ENCODE measurements at regions not wholly inside any gene's neighbourhood (a gene's known extent, or its start where the extent isn't known, plus 50 kb on each side); places are given as distances from the start of the nearest gene placed in this dataset.

GRCh38 chr11:115929618-115930129, 425.5 kb upstream of the CADM1 start:
- intact Hi-C loops (cut with micrococcal nuclease) = no loop called here
- peaks cover 0 to 7% of the 10 kb centered on the region in 2 donors for H3K27me3 Mint-ChIP-seq (ENCODE audit: low read depth in 2 of 2)
- 90% methylated on average over 5 of the region's 6 CpGs for WGBS (ENCODE audit: insufficient coverage)
- H3K4me1 Mint-ChIP-seq = peaks cover 0 to 13% of the 10 kb centered on the region in 2 donors
- no peak overlapping the region for H3K27ac Mint-ChIP-seq
- Histone ChIP-seq H3K4me3 (ENCODE audit: low read length) (no peak overlapping the region), H3K9me3 (ENCODE audit: control insufficient read depth, insufficient read depth, low read length) (no peaks in the 10 kb centered on the region), H3K36me3 (ENCODE audit: control insufficient read depth, insufficient read depth, low read length) (no peaks in the 10 kb centered on the region), H3K4me1 (ENCODE audit: control insufficient read depth, insufficient read depth, low read length) (peaks cover 7% of the 10 kb centered on the region), H3K27ac (ENCODE audit: low read length) (no peak overlapping the region), H3K27me3 (ENCODE audit: control insufficient read depth, insufficient read depth, low read length) (no peaks in the 10 kb centered on the region)
- ATAC-seq = no peak
- H3K36me3 Mint-ChIP-seq = no peaks in the 10 kb centered on the region
- DNase-seq = no peak
- TF ChIP-seq CTCF (IDR thresholded peaks at IDR 0.05) = no peak
- H3K4me3 Mint-ChIP-seq = no peak overlapping the region
- H3K9me3 Mint-ChIP-seq = peaks cover 0 to 9% of the 10 kb centered on the region in 2 donors

- no peaks in the 10 kb centered on the region for H3K27me3 ChIP-seq (ENCODE audit: control insufficient read depth, insufficient read depth, low read length)
- H3K4me1 Mint-ChIP-seq = peaks cover 0 to 13% of the 10 kb centered on the region in 2 donors
- no peaks in the 10 kb centered on the region for H3K36me3 Mint-ChIP-seq
- H3K27ac Mint-ChIP-seq = no peak overlapping the region
- intact Hi-C loops (cut with micrococcal nuclease) = no loop called here
- no peak for DNase-seq
- H3K27me3 Mint-ChIP-seq (ENCODE audit: low read depth in 2 of 2) = peaks cover 0 to 7% of the 10 kb centered on the region in 2 donors
- peaks cover 0 to 8% of the 10 kb centered on the region in 2 donors for H3K9me3 Mint-ChIP-seq
- H3K4me3 Mint-ChIP-seq = no peak overlapping the region
- no peak for ATAC-seq
- WGBS (ENCODE audit: insufficient coverage) = 76% methylated on average over 2 of the region's 2 CpGs
- H3K27ac ChIP-seq (ENCODE audit: low read length) = no peak overlapping the region
- TF ChIP-seq CTCF (IDR thresholded peaks at IDR 0.05) = no peak
- no peaks in the 10 kb centered on the region for H3K36me3 ChIP-seq (ENCODE audit: control insufficient read depth, insufficient read depth, low read length)
- H3K4me1 ChIP-seq (ENCODE audit: control insufficient read depth, insufficient read depth, low read length) = peaks cover 7% of the 10 kb centered on the region
- no peak overlapping the region for H3K4me3 ChIP-seq (ENCODE audit: low read length)
- no peaks in the 10 kb centered on the region for H3K9me3 ChIP-seq (ENCODE audit: control insufficient read depth, insufficient read depth, low read length)
Observed at GRCh38 chr11:115928811-115929210, 424.6 kb upstream of the CADM1 start.

GRCh38 chr11:115927823-115928329, 423.7 kb upstream of the CADM1 start:
- WGBS (ENCODE audit: insufficient coverage) = 92% methylated on average over 8 of the region's 8 CpGs
- no peaks in the 10 kb centered on the region for H3K27me3 ChIP-seq (ENCODE audit: control insufficient read depth, insufficient read depth, low read length)
- Mint-ChIP-seq H3K36me3 (no peaks in the 10 kb centered on the region), H3K4me1 (peaks cover 0 to 13% of the 10 kb centered on the region in 2 donors), H3K27me3 (ENCODE audit: low read depth in 2 of 2) (peaks cover 0 to 4% of the 10 kb centered on the region in 2 donors), H3K4me3 (no peak overlapping the region), H3K27ac (no peak overlapping the region), H3K9me3 (peaks cover 0 to 6% of the 10 kb centered on the region in 2 donors)
- no peak overlapping the region for H3K27ac ChIP-seq (ENCODE audit: low read length)
- H3K4me1 ChIP-seq (ENCODE audit: control insufficient read depth, insufficient read depth, low read length) = peaks cover 7% of the 10 kb centered on the region
- no peaks in the 10 kb centered on the region for H3K36me3 ChIP-seq (ENCODE audit: control insufficient read depth, insufficient read depth, low read length)
- no peak for DNase-seq
- intact Hi-C loops (cut with micrococcal nuclease) = no loop called here
- TF ChIP-seq CTCF (IDR thresholded peaks at IDR 0.05) = no peak
- H3K4me3 ChIP-seq (ENCODE audit: low read length) = no peak overlapping the region
- ATAC-seq = no peak
- H3K9me3 ChIP-seq (ENCODE audit: control insufficient read depth, insufficient read depth, low read length) = no peaks in the 10 kb centered on the region

- intact Hi-C loops (cut with micrococcal nuclease) = no loop called here
- no peak overlapping the region for H3K27ac ChIP-seq (ENCODE audit: low read length)
- no peaks in the 10 kb centered on the region for H3K36me3 ChIP-seq (ENCODE audit: control insufficient read depth, insufficient read depth, low read length)
- Mint-ChIP-seq H3K27ac (no peak overlapping the region), H3K4me3 (no peak overlapping the region), H3K4me1 (peaks cover 0 to 11% of the 10 kb centered on the region in 2 donors), H3K27me3 (ENCODE audit: low read depth in 2 of 2) (peaks cover 0 to 4% of the 10 kb centered on the region in 2 donors), H3K36me3 (no peaks in the 10 kb centered on the region), H3K9me3 (peaks cover 0 to 6% of the 10 kb centered on the region in 2 donors)
- H3K4me3 ChIP-seq (ENCODE audit: low read length) = no peak overlapping the region
- 90% methylated on average over 4 of the region's 4 CpGs for WGBS (ENCODE audit: insufficient coverage)
- H3K9me3 ChIP-seq (ENCODE audit: control insufficient read depth, insufficient read depth, low read length) = no peaks in the 10 kb centered on the region
- no peaks in the 10 kb centered on the region for H3K27me3 ChIP-seq (ENCODE audit: control insufficient read depth, insufficient read depth, low read length)
- no peak for DNase-seq
- no peak for ATAC-seq
- TF ChIP-seq CTCF (IDR thresholded peaks at IDR 0.05) = no peak
- H3K4me1 ChIP-seq (ENCODE audit: control insufficient read depth, insufficient read depth, low read length) = peaks cover 7% of the 10 kb centered on the region
Observed at GRCh38 chr11:115926601-115927000, 422.4 kb upstream of the CADM1 start.
